GM23338 (cell line): ENCODE measurements at regions not wholly inside any gene's neighbourhood (a gene's known extent, or its start where the extent isn't known, plus 50 kb on each side); places are given as distances from the start of the nearest gene placed in this dataset.

Experiments
- ATAC-seq: fragments of 200-7000 bp; cut with Tn5 transposase; 3 replicates; pipeline ENCODE4 v1.9.1; 2020
- DNase-seq: peaks from one replicate; pipeline ENCODE4 v3.0.0-alpha.2; 2015; ENCODE audit warnings: low spot score
- H2AFZ ChIP-seq: fragments of 200-600 bp; sonication (generic); 2 replicates; pipeline ENCODE4 v1.8.0; 2016; ENCODE audit warnings: antibody characterized with exemption, mild to moderate bottlenecking, moderate library complexity
- H3F3A ChIP-seq: fragments of 200-600 bp; sonication (generic); replicated peaks from 2 replicates; pipeline ENCODE4 v1.8.0; 2017; ENCODE audit warnings: antibody characterized with exemption, mixed run types, low read depth
- H3K27ac ChIP-seq: fragments of 200-600 bp; sonication (generic); 2 replicates; pipeline ENCODE4 v1.6.1; 2016; ENCODE audit warnings: low read depth
- H3K27me3 ChIP-seq: fragments of 200-600 bp; sonication (generic); 2 replicates; pipeline ENCODE4 v1.8.0; 2016; ENCODE audit warnings: mild to moderate bottlenecking, mixed run types, moderate library complexity; ENCODE audit not compliant: insufficient read depth
- H3K36me3 ChIP-seq: fragments of 200-600 bp; sonication (generic); 2 replicates; pipeline ENCODE4 v1.8.0; 2016; ENCODE audit warnings: mild to moderate bottlenecking; ENCODE audit not compliant: insufficient read depth
- H3K4me1 ChIP-seq: fragments of 200-600 bp; sonication (generic); 2 replicates; pipeline ENCODE4 v1.8.0; 2016; ENCODE audit warnings: mild to moderate bottlenecking, moderate library complexity; ENCODE audit not compliant: insufficient read depth
- H3K4me2 ChIP-seq: fragments of 200-600 bp; sonication (generic); 2 replicates; pipeline ENCODE4 v1.7.1; 2017; ENCODE audit warnings: mixed run types
- H3K4me3 ChIP-seq: fragments of 200-600 bp; sonication (generic); 2 replicates; pipeline ENCODE4 v1.6.1; 2016; ENCODE audit warnings: mixed run types
- H3K79me2 ChIP-seq: fragments of 200-600 bp; sonication (generic); replicated peaks from 2 replicates; pipeline ENCODE4 v1.8.0; 2017; ENCODE audit warnings: mild to moderate bottlenecking; ENCODE audit not compliant: insufficient read depth
- H3K9me2 ChIP-seq: fragments of 200-600 bp; sonication (generic); 2 replicates; pipeline ENCODE4 v1.8.0; 2017; ENCODE audit not compliant: insufficient read depth
- H4K20me1 ChIP-seq: fragments of 200-600 bp; sonication (generic); replicated peaks from 2 replicates; pipeline ENCODE4 v1.8.0; 2017; ENCODE audit warnings: mild to moderate bottlenecking; ENCODE audit not compliant: insufficient read depth
- H3K27ac Mint-ChIP-seq: 2 replicates; pipeline ENCODE4 v1.8.0; 2020; ENCODE audit warnings: inconsistent platforms, mild to moderate bottlenecking, moderate library complexity, mixed read lengths
- H3K27me3 Mint-ChIP-seq: 3 replicates; pipeline ENCODE4 v1.8.0; 2022; ENCODE audit warnings: low read depth, mild to moderate bottlenecking, moderate library complexity, mixed read lengths, inconsistent platforms; ENCODE audit not compliant: insufficient read depth, poor library complexity
- H3K36me3 Mint-ChIP-seq: 3 replicates; pipeline ENCODE4 v1.8.0; 2021; ENCODE audit warnings: low read depth, mild to moderate bottlenecking, inconsistent platforms, moderate library complexity, mixed read lengths
- H3K4me1 Mint-ChIP-seq: 3 replicates; pipeline ENCODE4 v1.8.0; 2020; ENCODE audit warnings: mild to moderate bottlenecking, inconsistent platforms, mixed read lengths
- H3K4me3 Mint-ChIP-seq: 3 replicates; pipeline ENCODE4 v1.8.0; 2021; ENCODE audit warnings: moderate library complexity, mild to moderate bottlenecking, inconsistent platforms, mixed read lengths
- H3K9me3 Mint-ChIP-seq: 3 replicates; pipeline ENCODE4 v1.8.0; 2020; ENCODE audit warnings: moderate library complexity, mild to moderate bottlenecking, inconsistent platforms, mixed read lengths
- CREB1 ChIP-seq: fragments of 250-450 bp; sonication (Bioruptor Pico); IDR thresholded peaks from 2 replicates; pipeline ENCODE4 v1.5.0; 2020; ENCODE audit warnings: low read depth, mild to moderate bottlenecking, moderate library complexity
- EZH2 ChIP-seq: fragments of 200-600 bp; sonication (generic); IDR thresholded peaks from one replicate; pipeline ENCODE4 v1.8.0; 2017; ENCODE audit warnings: antibody characterized with exemption, mild to moderate bottlenecking, low read depth; ENCODE audit not compliant: unreplicated experiment
- EZH2phosphoT487 ChIP-seq: fragments of 200-600 bp; sonication (generic); IDR thresholded peaks from one replicate; pipeline ENCODE4 v1.8.1; 2018; ENCODE audit warnings: antibody characterized with exemption; ENCODE audit not compliant: unreplicated experiment
- JUNB ChIP-seq: IDR thresholded peaks from one replicate; pipeline ENCODE4 v1.6.1; 2016; ENCODE audit warnings: antibody characterized with exemption; ENCODE audit not compliant: unreplicated experiment
- POLR2AphosphoS5 ChIP-seq: IDR thresholded peaks from 2 replicates; pipeline ENCODE4 v1.6.1; 2016; ENCODE audit warnings: antibody characterized with exemption, low read depth
- STAT1 ChIP-seq: IDR thresholded peaks from one replicate; pipeline ENCODE4 v1.6.1; 2016; ENCODE audit warnings: antibody characterized with exemption; ENCODE audit not compliant: unreplicated experiment
- ZNF462 ChIP-seq: fragments of 250-450 bp; sonication (Bioruptor Pico); IDR thresholded peaks from 2 replicates; pipeline ENCODE4 v1.5.0; 2020; ENCODE audit warnings: mild to moderate bottlenecking, moderate library complexity
- TF ChIP-seq, protein P1 (sequence below), 2 experiments: fragments of 200-600 bp in 1 of 2; sonication (generic) in 1 of 2; conservative IDR thresholded peaks; 2 replicates each; pipeline versions ENCODE4 v1.5.1 to v1.6.1; 2016 to 2017; ENCODE audit warnings: antibody characterized with exemption in 2 of 2, low read depth in 2 of 2, mild to moderate bottlenecking in 2 of 2, moderate library complexity in 1 of 2
- TF ChIP-seq, protein P2 (sequence below): IDR thresholded peaks from 2 replicates; pipeline ENCODE4 v1.6.1; 2016; ENCODE audit warnings: antibody characterized with exemption

DNA sequence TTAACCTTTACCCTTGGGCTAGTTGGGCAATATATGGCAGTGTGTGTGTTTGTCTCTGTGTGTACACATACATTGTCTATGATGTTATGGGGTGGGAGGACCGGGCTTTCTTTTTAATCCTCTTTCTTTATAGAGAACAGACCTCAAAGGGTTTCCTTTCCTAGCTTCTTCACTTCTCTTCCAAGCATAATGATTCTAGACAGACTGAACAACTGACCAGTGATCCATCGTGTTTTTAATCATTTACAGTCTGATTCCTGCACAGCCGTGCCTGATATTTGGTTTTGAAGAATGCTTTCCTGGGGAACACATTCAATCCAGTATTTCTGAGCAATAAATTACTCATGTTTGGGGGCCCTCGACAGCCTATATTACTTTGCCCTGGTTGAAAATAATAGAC lies 481.1 kb upstream of the DCN start:
- H2AFZ ChIP-seq, result no peak overlapping the region
- no peak overlapping the region for H3K27ac Mint-ChIP-seq

DNA sequence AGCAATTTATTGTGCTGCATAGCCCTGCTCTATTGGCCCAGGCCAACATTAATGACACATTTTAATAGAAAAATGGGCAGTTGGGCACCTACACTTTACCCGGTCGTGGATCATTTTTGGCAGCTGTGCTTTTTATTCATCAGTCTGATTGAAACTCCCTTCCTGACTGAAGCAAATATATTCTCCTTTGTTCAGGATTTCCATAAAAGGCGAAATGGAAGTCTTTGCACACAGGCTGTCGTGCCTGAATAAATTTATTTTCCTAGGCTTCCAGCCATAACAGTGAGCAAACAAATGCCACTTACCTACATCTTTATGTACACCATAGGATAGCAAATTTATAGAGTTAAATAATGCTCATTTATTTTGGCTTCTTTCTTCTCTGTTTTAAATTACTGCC lies 480.7 kb upstream of the DCN start:
- Histone ChIP-seq H3K4me3 (no peak overlapping the region), H3K4me1 (no peaks in the 10 kb centered on the region), H3K36me3 (no peaks in the 10 kb centered on the region), H4K20me1 (no peaks in the 10 kb centered on the region), H3F3A (no peaks in the 10 kb centered on the region), H3K27me3 (no peaks in the 10 kb centered on the region), H2AFZ (no peak overlapping the region), H3K79me2 (no peaks in the 10 kb centered on the region), H3K27ac (no peak overlapping the region), H3K4me2 (no peak overlapping the region), H3K9me2 (no peaks in the 10 kb centered on the region; the same call in 1 of the 2 replicates)
- Mint-ChIP-seq H3K4me1 (no peaks in the 10 kb centered on the region), H3K27ac (no peak overlapping the region), H3K36me3 (no peaks in the 10 kb centered on the region), H3K27me3 (no peaks in the 10 kb centered on the region), H3K9me3 (no peaks in the 10 kb centered on the region), H3K4me3 (no peak overlapping the region)
- no peak for DNase-seq
- ATAC-seq, result no peak
- TF ChIP-seq, protein P1, sequence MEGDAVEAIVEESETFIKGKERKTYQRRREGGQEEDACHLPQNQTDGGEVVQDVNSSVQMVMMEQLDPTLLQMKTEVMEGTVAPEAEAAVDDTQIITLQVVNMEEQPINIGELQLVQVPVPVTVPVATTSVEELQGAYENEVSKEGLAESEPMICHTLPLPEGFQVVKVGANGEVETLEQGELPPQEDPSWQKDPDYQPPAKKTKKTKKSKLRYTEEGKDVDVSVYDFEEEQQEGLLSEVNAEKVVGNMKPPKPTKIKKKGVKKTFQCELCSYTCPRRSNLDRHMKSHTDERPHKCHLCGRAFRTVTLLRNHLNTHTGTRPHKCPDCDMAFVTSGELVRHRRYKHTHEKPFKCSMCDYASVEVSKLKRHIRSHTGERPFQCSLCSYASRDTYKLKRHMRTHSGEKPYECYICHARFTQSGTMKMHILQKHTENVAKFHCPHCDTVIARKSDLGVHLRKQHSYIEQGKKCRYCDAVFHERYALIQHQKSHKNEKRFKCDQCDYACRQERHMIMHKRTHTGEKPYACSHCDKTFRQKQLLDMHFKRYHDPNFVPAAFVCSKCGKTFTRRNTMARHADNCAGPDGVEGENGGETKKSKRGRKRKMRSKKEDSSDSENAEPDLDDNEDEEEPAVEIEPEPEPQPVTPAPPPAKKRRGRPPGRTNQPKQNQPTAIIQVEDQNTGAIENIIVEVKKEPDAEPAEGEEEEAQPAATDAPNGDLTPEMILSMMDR (conservative IDR thresholded peaks at IDR 0.05; ENCODE audit: low read depth in 2 of 2), result no peak
- TF ChIP-seq, protein P2, sequence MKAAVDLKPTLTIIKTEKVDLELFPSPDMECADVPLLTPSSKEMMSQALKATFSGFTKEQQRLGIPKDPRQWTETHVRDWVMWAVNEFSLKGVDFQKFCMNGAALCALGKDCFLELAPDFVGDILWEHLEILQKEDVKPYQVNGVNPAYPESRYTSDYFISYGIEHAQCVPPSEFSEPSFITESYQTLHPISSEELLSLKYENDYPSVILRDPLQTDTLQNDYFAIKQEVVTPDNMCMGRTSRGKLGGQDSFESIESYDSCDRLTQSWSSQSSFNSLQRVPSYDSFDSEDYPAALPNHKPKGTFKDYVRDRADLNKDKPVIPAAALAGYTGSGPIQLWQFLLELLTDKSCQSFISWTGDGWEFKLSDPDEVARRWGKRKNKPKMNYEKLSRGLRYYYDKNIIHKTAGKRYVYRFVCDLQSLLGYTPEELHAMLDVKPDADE, result no peak
- TF ChIP-seq ZNF462 (CRISPR knock-in tag) (no peak), STAT1 (no peak)

More for the DNA sequence above, 481.1 kb upstream of the DCN start:
- no peaks in the 10 kb centered on the region for H3K36me3 ChIP-seq
- no peaks in the 10 kb centered on the region for H4K20me1 ChIP-seq
- no peak overlapping the region for H3K4me3 Mint-ChIP-seq
- H3K9me2 ChIP-seq, result no peaks in the 10 kb centered on the region; the same call in 1 of the 2 replicates
- no peaks in the 10 kb centered on the region for H3K27me3 Mint-ChIP-seq
- no peaks in the 10 kb centered on the region for H3K4me1 ChIP-seq
- no peak overlapping the region for H3K27ac ChIP-seq
- H3K79me2 ChIP-seq, result no peaks in the 10 kb centered on the region
- H3K36me3 Mint-ChIP-seq, result no peaks in the 10 kb centered on the region
- H3F3A ChIP-seq, result no peaks in the 10 kb centered on the region
- TF ChIP-seq POLR2AphosphoS5, result no peak
- no peak for TF ChIP-seq EZH2
- TF ChIP-seq JUNB, result no peak
- TF ChIP-seq, protein P1 (conservative IDR thresholded peaks at IDR 0.05; ENCODE audit: low read depth in 2 of 2), result no peak
- no peak for TF ChIP-seq CREB1
- TF ChIP-seq, protein P2, result no peak
- no peak for TF ChIP-seq EZH2phosphoT487
- no peak overlapping the region for H3K4me3 ChIP-seq
- no peak for ATAC-seq
- H3K4me2 ChIP-seq, result no peak overlapping the region
- H3K9me3 Mint-ChIP-seq, result no peaks in the 10 kb centered on the region
- no peaks in the 10 kb centered on the region for H3K4me1 Mint-ChIP-seq
- H3K27me3 ChIP-seq, result no peaks in the 10 kb centered on the region
- no peak for DNase-seq
